GM18498 (cell line): ENCODE measurements at regions not wholly inside any gene's neighbourhood (a gene's known extent, or its start where the extent isn't known, plus 50 kb on each side); places are given as distances from the start of the nearest gene placed in this dataset.

Source experiments
- ATAC-seq: cut with Tn5 transposase; IDR thresholded peaks from one replicate; pipeline ENCODE4 v1.9.1; 2021; ENCODE audit warnings: mild to moderate bottlenecking, moderate library complexity; ENCODE audit not compliant: unreplicated experiment

DNA sequence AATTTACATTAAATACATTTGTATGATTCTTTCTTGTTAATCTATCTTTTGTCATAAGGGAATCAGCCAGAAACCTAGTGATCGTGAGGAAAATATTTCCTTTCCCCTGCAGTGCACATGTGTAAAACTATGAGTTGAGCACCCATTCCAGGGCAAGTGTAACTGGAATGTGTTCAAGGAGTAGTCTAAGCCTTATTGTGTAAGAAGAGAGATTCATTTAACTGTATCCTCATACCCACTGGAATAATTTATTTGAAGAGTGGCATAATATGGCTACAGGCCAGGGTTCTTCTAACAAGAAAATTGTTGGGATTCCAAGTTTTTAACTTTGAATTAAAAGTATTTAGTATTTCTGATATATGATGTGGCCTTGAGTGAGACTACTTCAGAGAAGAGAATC, 1692.7 kb downstream of the EFNA5 start:
- ATAC-seq, result no peak

DNA sequence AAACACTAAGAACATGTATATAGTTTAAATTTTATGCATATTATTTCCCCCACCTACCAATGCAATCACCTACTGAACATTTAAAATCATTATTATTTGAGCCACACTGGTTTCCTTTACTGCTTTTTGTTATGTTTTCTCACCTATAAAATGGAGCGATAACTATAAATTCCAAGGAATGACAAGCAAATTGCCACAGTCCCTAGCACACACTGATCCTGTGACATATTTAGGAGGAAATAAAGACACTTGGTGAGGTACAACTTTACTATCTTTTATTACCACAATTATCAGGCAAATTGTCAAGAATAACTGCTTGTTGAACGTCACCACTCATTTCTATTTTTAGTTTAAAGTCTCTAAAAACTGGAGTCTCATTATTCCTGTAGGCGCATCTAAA, 1693.6 kb downstream of the EFNA5 start:
- no peak for ATAC-seq

DNA sequence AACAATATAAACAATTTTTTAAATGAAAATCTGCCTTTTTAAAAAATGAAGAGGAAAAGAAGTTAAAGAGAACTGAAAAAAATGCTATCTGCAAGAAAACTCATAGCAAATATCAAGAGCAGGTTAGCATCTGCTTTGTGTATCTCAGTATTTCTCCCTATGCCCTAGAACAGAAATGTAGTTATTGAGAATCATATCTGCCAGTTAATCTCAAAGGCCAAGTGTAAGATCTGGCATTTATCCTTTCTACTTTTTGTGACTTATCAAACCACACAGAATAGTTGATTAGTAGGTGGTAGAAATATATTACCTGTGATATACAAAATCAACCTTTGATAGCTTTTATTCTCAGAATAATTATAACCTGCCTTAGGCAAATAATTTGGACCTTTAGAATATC, 1699.8 kb downstream of the EFNA5 start:
- ATAC-seq, result no peak

DNA sequence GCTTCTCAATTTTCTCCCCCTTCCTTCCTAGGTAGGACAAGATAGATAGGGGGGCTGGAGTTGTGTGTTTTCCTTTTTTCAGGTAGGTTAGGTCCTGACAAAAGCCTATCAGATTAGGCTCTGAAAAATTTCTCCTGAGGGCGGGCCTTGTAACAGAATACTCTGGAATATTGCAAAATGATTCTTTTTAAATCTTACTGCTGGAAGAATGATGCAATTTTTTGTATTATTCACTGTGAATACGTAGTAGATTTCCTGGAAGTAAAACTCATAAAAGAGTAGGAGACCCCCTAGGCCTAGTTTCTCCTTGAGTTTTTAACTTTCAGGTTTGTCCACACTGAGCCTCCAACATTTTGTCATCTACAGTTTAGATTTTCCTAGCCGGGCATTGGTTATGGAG, 1701.8 kb downstream of the EFNA5 start:
- ATAC-seq, result no peak

DNA sequence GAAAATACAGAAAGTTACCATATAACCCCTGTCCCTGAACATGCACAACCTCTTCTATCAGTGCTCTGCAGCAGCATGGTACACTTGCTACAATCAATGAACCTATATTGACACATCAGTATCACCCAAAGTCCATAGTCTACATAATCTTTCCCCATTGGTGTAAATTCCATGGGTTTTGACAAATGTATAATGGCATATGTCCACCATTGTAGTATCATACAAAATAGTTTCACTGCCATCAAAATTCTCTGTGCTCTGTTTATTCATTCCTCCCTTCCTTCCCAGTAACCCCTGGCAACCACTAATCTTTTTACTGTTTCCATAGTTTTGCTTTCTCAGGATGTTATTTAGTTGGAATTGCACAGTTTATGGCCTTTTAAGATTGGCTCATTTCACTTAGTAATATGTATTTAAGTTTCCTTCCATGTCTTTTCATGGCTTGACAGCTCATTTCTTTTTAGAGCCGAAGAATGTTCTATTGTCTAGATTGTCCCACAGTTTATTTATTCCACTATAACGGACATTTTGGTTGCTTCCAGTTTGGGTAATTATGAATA, 1707.0 kb downstream of the EFNA5 start:
- ATAC-seq, result no peak

DNA sequence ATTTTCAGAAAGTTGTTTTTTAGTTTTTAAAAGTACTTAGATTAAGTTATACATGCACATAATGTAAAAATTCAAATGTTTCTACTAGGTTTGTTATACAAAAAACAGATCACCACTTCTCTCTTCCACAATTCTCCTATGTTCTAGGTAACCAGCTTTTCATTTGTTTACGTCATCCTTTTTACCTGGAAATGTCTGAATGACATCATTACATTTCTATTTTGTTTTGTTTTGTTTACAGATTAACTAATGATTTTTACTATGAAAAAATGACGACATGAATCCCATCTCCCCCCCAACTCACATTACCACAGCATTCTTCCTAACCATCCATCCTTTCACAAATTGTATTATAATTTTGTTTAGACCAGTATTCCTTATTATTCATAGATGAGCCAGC, 1709.2 kb downstream of the EFNA5 start:
- ATAC-seq, result no peak

DNA sequence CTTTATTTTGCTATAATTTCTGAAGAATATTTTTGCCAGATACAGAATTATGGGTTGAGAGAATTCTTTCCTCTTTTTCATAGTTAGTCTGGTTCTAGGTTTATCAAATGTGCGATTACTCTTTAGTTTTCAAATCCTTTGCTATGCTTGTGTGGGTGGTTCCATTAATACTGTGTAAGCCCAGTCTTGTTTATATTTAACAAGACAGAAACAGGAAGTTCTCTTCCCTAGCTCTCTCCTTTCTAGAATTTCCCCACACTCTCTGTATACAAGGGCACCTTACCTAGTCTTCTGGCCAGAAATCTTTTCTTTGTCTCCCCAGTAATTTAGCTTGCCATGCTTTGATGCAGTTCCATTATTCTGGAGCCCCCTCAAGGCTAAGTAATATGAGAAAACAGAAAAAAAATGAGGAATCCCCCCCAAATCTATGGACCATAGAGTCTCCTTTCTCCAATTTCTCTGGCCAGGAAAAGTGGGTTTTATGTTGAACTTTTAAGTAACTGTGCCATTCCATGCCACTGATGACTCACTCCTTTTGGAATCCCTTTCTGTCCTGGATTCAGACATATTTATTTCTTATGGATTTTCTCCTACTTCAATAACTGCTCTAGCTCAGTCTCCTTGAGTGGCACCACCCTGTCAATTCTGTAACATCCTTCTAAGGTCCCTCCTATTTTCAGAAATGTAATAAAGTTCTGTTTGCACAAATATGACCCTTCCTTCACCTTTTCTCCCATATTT, 1714.1 kb downstream of the EFNA5 start:
- no peak for ATAC-seq

DNA sequence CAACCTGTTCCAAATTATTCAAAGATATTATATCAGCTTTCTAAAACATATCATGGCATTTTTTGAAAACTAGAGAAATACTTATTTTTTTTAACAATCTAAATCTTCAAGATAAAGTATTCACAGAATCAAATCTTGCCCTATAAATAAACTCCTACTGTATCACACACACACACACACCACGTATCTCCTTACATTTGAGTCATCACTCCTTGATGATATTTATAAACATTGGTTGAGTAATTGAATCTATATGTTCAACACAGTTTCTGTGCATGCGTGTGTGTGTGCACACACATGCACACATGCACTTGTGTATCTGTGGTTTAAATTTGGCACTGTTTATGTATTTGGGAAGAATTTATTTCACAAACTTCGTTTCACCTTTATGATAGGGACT, 1716.4 kb downstream of the EFNA5 start:
- ATAC-seq, result no peak

DNA sequence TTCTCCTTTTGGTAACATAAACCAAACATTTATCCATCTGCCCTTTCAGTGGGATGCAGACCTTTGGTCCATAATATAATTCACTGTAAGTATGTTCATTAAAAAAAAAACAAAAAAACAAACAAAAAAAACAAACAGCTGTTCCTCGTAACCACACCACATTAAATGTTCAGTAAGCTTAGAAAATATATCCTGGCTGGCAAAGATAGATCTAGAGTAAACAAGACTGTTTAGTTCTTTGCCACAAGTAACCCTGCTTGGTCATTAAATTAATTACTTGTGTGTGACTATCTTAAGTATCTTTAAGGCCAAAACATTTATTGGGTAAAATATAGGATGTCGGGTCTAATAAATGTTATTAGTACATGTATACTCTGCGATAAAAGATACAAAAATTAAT, 1717.1 kb downstream of the EFNA5 start:
- ATAC-seq, result no peak

DNA sequence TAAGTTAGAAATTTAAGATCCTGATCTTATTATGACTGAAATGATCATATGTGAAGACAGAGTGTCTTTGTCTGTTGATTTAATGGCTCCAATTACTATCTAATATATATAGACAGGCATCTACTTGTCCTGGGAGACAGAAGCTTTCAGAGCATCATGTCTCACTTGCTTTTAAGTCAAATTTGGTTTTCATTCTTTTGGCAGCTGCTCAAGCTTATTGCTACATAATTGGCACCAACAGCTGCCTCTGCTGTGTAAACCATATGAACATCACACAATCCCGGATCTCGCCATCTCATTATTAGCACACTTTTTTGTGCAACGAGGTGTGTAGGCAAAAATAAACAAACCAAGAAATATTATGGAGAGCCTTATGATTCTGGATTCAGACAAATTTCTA, 1717.9 kb downstream of the EFNA5 start:
- ATAC-seq, result no peak

DNA sequence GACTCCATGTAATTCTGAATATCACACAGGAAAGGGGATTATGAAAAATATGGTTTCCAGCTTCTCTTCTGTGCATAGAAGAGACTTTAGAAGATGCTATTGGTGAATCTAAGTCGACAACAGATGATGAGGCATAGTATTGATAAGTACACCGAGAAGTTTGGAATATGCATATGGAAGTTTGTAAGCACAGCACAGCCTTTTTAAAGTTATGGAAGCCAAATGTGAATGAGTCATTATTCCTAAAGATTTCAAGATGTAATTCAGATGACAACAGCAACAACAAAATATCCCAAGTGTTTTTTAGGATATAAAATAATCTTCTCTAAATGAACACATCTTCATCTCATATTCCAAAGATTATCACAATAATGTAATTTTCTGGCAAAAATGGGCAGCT, 1723.3 kb downstream of the EFNA5 start:
- ATAC-seq, result no peak

DNA sequence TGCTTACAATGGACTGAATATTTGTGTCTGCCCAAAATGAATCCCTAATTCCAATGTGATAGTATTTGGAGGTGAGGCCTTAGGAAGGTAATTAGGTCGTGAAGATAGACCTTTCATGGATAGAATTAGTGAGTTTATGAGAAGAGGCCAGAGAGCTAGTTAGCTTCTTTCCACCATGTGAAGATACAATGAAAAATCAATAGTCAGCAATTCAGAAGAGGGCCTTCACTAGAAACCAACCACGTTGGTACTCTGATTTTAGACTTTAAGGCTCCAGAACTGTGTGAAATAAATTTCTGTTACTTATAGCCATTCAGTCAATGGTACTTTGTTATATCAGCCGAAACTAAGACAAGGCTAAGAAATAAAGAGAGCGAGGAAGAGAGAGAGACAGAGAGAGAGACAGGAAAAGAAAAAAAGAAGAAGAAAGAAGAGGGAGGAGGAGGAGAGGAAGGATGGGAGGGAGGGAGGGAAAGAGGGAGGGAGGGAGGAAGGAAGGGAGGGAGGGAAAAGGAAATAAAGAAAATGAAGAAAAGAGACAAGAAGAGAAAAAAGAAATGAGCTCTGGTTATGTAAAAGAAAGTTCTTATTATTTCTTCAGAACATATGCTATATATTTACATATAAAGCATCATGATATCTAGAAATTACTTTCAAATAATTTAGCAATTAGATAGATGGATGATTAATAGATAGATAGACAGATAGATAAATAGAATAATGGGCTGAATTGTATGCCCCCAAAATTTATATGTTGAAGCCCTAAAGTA, 1725.3 kb downstream of the EFNA5 start:
- ATAC-seq, result no peak

DNA sequence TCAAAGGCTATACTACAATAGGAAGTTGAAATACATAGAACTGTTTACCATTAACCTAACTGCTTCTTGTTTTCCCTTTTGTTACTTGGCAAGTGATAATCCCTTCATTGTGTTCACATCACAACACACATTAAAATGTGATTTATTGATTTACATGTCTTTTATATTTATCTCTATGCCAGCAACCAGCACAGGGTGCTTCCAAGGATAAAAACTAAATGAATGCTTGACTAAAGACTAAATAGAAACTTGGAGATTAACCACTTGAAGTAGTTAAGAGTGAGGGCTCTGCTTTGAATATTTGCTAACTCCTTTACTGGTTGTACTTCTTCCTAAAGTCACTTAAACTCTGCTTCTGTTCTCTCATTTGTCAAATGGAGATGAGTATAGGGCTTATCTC, 1730.6 kb downstream of the EFNA5 start:
- no peak for ATAC-seq

DNA sequence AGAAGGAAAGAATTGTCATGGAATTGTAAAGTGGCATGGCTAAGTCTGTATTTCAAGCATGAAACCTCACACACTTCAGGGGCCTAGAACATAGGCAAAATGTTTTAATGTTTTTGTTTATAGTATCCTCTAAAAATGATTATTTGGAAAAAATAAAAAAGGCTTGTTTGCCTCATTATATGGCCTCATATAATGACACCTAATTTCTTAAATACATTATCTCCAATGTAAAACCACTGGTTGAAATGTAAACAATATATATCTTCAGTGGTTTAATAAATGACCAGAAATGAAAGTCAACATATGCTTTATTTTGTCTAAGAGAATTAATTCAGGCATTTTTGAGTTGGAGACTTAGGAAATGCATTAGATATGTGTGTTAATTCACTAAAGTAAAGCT, 1736.6 kb downstream of the EFNA5 start:
- no peak for ATAC-seq

DNA sequence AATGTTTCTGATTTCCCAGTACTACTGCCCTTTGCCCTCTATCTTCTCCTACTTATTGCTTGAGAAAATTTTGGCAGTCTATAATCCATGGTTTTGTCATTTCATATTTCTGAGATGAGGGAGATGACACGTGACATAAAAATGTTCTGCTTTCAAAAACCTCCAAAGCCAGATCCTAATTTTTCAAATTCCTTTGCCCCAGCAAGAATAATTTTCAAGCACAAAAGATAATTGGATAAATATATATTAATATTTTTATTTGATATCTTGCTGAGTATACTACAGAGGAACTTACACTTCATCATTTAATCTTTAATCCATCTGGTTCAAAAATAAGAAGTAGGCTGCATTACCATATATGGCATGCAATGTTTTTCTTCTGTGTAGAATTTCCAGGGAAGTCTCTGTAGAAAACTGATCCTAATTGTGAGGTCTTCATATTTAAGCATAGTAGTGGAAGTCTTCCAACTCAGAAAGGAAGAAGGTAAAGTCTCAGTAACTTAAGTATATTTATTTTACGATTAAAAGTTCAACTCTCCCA, 1738.8 kb downstream of the EFNA5 start:
- ATAC-seq, result no peak

DNA sequence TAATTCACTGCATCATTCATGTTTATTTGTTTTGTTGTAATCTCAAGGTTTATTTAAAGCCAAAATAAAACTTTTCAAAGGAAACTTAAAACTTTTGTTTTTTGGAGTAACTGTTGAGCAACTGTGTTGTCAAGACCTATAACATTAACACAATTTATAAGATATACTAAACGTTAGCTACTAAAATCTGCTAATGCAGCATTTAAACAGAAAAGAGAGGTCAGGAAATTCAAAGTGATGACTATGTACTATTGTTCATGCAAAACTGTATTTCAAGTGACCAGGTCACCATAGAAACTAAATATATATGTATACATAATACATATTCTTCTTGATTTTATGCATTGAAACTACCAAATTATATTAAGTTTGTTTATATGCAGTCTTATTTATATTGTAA, 1740.9 kb downstream of the EFNA5 start:
- ATAC-seq, result no peak

DNA sequence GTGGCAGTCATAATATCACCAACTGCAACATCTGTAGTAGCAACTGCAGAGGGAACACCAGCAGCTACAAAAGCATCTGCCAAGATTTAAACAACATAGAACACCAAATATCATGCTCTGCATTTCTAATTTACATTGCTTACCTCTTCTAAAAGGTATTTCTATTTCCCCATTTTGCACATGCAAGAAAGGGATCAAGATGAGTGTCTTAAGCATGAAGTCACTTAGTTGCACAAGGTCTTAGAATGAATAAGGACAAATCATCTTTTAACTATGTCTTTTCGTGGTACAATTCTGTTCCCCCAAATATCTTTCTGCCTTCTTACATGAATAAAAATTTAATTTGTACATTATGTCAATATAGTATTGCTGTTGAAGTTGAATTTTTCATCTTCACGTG, 1746.4 kb downstream of the EFNA5 start:
- no peak for ATAC-seq

DNA sequence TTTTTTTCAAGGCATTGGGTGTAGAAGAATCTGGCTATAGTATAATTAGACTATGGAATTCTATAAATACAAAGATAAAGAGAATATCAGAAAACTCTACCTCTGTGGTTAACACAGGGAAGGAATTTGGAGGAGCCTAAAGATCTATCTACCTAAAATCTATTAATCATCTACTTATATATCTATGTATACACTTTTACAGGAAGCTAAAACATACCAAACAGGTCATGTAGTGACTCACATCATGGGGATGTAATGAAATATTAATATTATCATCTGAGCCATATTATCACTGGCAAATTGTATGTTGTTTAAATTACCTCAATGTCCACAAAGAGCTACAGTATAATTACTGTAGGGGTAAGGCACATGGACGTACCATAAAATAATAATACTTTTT, 1748.2 kb downstream of the EFNA5 start:
- no peak for ATAC-seq

DNA sequence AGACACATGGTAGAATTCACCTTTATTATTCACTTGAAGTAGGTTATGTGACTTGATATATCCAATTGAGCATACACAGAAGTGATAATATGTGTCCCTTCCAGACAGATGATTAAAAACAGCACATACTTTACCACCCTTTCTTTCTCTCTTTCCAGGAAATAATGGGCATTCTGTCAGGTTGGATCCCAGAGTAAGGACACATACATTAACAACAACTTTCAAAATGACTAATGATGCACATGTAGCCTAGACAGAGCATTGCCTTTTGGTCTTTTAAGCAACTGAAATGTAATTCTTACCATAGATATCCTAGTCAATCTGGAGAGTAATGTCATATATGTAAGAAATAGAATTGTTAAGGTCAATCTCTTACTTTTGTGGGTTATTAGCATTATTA, 1748.7 kb downstream of the EFNA5 start:
- no peak for ATAC-seq

DNA sequence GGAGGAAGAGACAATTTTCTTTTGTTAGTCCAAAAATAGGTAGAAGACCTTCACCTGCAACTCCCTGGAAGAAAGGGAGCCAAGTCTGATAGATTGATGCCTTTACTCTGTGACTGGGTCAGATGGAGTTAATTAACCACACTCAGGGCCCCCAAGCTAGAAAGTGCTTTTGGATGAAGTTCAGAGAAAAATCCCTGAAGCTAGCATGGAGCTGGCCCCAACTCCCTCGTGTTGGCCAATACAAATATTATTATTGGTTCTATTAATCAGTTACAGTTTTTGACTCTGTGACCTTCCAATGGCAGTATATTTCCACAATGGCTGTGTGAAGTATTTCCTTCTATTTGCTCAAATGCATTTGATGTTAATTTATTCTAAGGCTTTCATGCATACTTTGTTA, 1753.5 kb downstream of the EFNA5 start:
- ATAC-seq, result no peak

DNA sequence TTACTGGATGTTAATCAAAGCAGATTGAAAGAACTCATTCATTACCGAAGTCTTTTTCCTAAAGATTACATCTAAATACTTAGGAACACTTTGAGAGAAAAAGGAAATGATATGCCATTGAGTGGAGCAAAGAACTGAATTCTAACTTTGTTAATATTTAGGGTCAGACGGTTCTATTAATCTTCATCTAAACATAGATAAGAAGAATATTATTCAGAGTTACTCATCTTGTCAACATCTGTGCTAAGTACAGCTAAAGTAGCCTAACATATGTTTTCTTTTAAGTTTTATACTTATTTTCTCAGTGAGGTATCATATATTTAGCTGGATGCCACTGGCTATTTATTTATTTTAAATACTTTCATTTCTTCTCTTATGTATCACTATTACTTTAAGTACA, 1763.7 kb downstream of the EFNA5 start:
- no peak for ATAC-seq

DNA sequence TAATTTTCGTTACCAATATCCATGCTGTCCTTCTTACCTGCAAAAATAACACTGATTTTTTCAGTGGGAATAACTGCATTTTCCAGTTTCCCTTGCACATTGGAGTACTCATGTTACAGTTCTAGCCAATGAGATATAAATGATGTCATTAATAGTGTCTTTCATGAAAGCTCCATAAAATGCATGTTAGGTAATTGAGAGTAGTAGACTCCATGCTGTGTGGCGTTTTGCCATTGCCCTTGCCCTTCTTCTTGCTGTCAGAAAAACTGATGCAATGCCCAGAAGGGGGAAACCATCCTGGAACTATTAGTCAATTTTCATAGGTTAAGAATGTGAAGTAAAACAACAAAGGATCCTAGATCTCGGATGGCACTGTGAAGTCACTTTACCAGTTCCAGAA, 1765.3 kb downstream of the EFNA5 start:
- no peak for ATAC-seq
